Skeletal muscle tissue (tissue), 3 donors: ENCODE measurements at regions not wholly inside any gene's neighbourhood (a gene's known extent, or its start where the extent isn't known, plus 50 kb on each side); places are given as distances from the start of the nearest gene placed in this dataset.
"Not testable (repeated sequence)": the region's sequence is repeated elsewhere in the genome, so short reads cannot be mapped to it uniquely, and the experiment has no call there.

Experiments
- H3K27ac ChIP-seq: one replicate; pipeline ENCODE4 v1.7.0; 2013; ENCODE audit warnings: mild to moderate bottlenecking, low read depth, low read length, inconsistent platforms
- H3K27me3 ChIP-seq, 3 donors: one replicate each; pipeline ENCODE4 v1.7.0; 2013; ENCODE audit warnings: low read length in 3 of 3; ENCODE audit not compliant: control insufficient read depth in 3 of 3, insufficient read depth in 3 of 3
- H3K36me3 ChIP-seq, 3 donors: one replicate each; pipeline ENCODE4 v1.7.0; 2013; ENCODE audit warnings: low read length in 3 of 3; ENCODE audit not compliant: control insufficient read depth in 3 of 3, insufficient read depth in 3 of 3
- H3K4me1 ChIP-seq, 3 donors: one replicate each; pipeline ENCODE4 v1.7.0; 2013; ENCODE audit warnings: low read length in 3 of 3, mild to moderate bottlenecking in 3 of 3; ENCODE audit not compliant: control insufficient read depth in 3 of 3, insufficient read depth in 3 of 3
- H3K4me3 ChIP-seq, 3 donors: one replicate each; pipeline ENCODE4 v1.7.0; 2013; ENCODE audit warnings: low read length in 3 of 3
- H3K9ac ChIP-seq, 3 donors: one replicate each; pipeline ENCODE4 v1.7.0; 2013; ENCODE audit warnings: low read length in 3 of 3, mild to moderate bottlenecking in 3 of 3, moderate library complexity in 2 of 3, low read depth in 1 of 3
- H3K9me3 ChIP-seq, 3 donors: one replicate each; pipeline ENCODE4 v1.7.0; 2013; ENCODE audit warnings: low read length in 3 of 3; ENCODE audit not compliant: control insufficient read depth in 3 of 3
- donor health status: Osteomylitis.

GRCh38 chr1:177406323-177406722 lies 235.6 kb downstream of the BRINP2 start:
- H3K4me1 ChIP-seq = not testable (repeated sequence)

GRCh38 chr1:177392336-177392735 lies 221.6 kb downstream of the BRINP2 start:
- no peaks in the 10 kb centered on the region for H3K9me3 ChIP-seq
- H3K36me3 ChIP-seq = no peaks in the 10 kb centered on the region
- no peaks in the 10 kb centered on the region for H3K27me3 ChIP-seq
- H3K9ac ChIP-seq = no peak overlapping the region
- H3K4me3 ChIP-seq = no peak overlapping the region
- no peaks in the 10 kb centered on the region for H3K4me1 ChIP-seq
- H3K27ac ChIP-seq = no peak overlapping the region

More at GRCh38 chr1:177406323-177406722, 235.6 kb downstream of the BRINP2 start:
- not testable (repeated sequence) for H3K4me3 ChIP-seq, H3K9ac ChIP-seq, H3K36me3 ChIP-seq, H3K27me3 ChIP-seq, H3K27ac ChIP-seq, H3K9me3 ChIP-seq

GRCh38 chr1:177385760-177386698 lies 215.3 kb downstream of the BRINP2 start:
- Histone ChIP-seq H3K27me3 (no peaks in the 10 kb centered on the region), H3K4me3 (no peak overlapping the region), H3K27ac (no peak overlapping the region), H3K36me3 (no peaks in the 10 kb centered on the region), H3K9ac (no peak overlapping the region), H3K4me1 (no peaks in the 10 kb centered on the region), H3K9me3 (no peaks in the 10 kb centered on the region)

- H3K4me1 ChIP-seq = no peaks in the 10 kb centered on the region
- no peaks in the 10 kb centered on the region for H3K27me3 ChIP-seq
- H3K27ac ChIP-seq = no peak overlapping the region
- no peak overlapping the region for H3K4me3 ChIP-seq
- no peaks in the 10 kb centered on the region for H3K36me3 ChIP-seq
- H3K9me3 ChIP-seq = no peaks in the 10 kb centered on the region
- H3K9ac ChIP-seq = no peak overlapping the region
These were observed 213.7 kb downstream of the BRINP2 start for GRCh38 chr1:177384461-177384860.

- Histone ChIP-seq H3K27ac (no peak overlapping the region), H3K9ac (no peak overlapping the region), H3K4me1 (no peaks in the 10 kb centered on the region), H3K9me3 (no peaks in the 10 kb centered on the region), H3K4me3 (no peak overlapping the region), H3K27me3 (no peaks in the 10 kb centered on the region), H3K36me3 (no peaks in the 10 kb centered on the region)
These were observed 213.0 kb downstream of the BRINP2 start for GRCh38 chr1:177383715-177384114.

- no peaks in the 10 kb centered on the region for H3K36me3 ChIP-seq
- H3K9me3 ChIP-seq = no peaks in the 10 kb centered on the region
- no peak overlapping the region for H3K9ac ChIP-seq
- no peaks in the 10 kb centered on the region for H3K27me3 ChIP-seq
- H3K4me1 ChIP-seq = no peaks in the 10 kb centered on the region
- H3K27ac ChIP-seq = no peak overlapping the region
- H3K4me3 ChIP-seq = no peak overlapping the region
These were observed 207.1 kb downstream of the BRINP2 start for GRCh38 chr1:177377866-177378265.

GRCh38 chr1:177368255-177368654 lies 197.5 kb downstream of the BRINP2 start:
- H3K36me3 ChIP-seq = no peaks in the 10 kb centered on the region
- no peaks in the 10 kb centered on the region for H3K27me3 ChIP-seq
- H3K4me3 ChIP-seq = no peak overlapping the region
- H3K9ac ChIP-seq = no peak overlapping the region
- no peak overlapping the region for H3K27ac ChIP-seq
- no peaks in the 10 kb centered on the region for H3K9me3 ChIP-seq
- H3K4me1 ChIP-seq = no peaks in the 10 kb centered on the region

- Histone ChIP-seq H3K9me3 (no peaks in the 10 kb centered on the region), H3K27ac (no peak overlapping the region), H3K4me3 (no peak overlapping the region), H3K9ac (no peak overlapping the region), H3K36me3 (no peaks in the 10 kb centered on the region), H3K4me1 (no peaks in the 10 kb centered on the region), H3K27me3 (no peaks in the 10 kb centered on the region)
These were observed 195.3 kb downstream of the BRINP2 start for GRCh38 chr1:177366091-177366490.

GRCh38 chr1:177360791-177361190 lies 190.0 kb downstream of the BRINP2 start:
- no peak overlapping the region for H3K4me3 ChIP-seq
- H3K9ac ChIP-seq = no peak overlapping the region
- H3K9me3 ChIP-seq = no peaks in the 10 kb centered on the region
- no peak overlapping the region for H3K27ac ChIP-seq
- H3K36me3 ChIP-seq = no peaks in the 10 kb centered on the region
- H3K4me1 ChIP-seq = no peaks in the 10 kb centered on the region
- no peaks in the 10 kb centered on the region for H3K27me3 ChIP-seq

GRCh38 chr1:177356674-177357435 lies 186.1 kb downstream of the BRINP2 start:
- H3K27ac ChIP-seq = no peak overlapping the region
- H3K4me1 ChIP-seq = no peaks in the 10 kb centered on the region
- no peaks in the 10 kb centered on the region for H3K36me3 ChIP-seq
- H3K4me3 ChIP-seq = no peak overlapping the region
- peaks cover 0 to 9% (median 2%) of the 10 kb centered on the region in 3 donors for H3K27me3 ChIP-seq
- H3K9me3 ChIP-seq = no peaks in the 10 kb centered on the region
- H3K9ac ChIP-seq = no peak overlapping the region
